OCI-LY3 (cell line): ENCODE measurements at regions not wholly inside any gene's neighbourhood (a gene's known extent, or its start where the extent isn't known, plus 50 kb on each side); places are given as distances from the start of the nearest gene placed in this dataset.

Experiments used
- H2AFZ ChIP-seq: fragments of 200-600, 300-600 bp; shearing (Covaris generic); 2 replicates; pipeline ENCODE4 v1.6.0; 2014; ENCODE audit warnings: antibody characterized with exemption, low read depth, low read length
- H3K27ac ChIP-seq: fragments of 200-600, 300-600 bp; sonication (generic); 2 replicates; pipeline ENCODE4 v1.5.1; 2014; ENCODE audit warnings: mild to moderate bottlenecking, low read length, moderate library complexity, mixed read lengths
- H3K27me3 ChIP-seq: fragments of 200-600, 300-600 bp; sonication (generic); 2 replicates; pipeline ENCODE4 v1.6.1; 2014; ENCODE audit warnings: low read depth, low read length, mixed read lengths
- H3K36me3 ChIP-seq: fragments of 200-600, 300-600 bp; sonication (generic); replicated peaks from 2 replicates; pipeline ENCODE3; 2014; ENCODE audit warnings: low read depth, low read length, mixed read lengths
- H3K4me1 ChIP-seq: fragments of 300-600, 200-600 bp; sonication (generic); 2 replicates; pipeline ENCODE4 v1.6.1; 2014; ENCODE audit warnings: low read length, mixed read lengths
- H3K4me2 ChIP-seq: fragments of 200-600, 300-600 bp; sonication (generic); 2 replicates; pipeline ENCODE4 v1.6.1; 2014; ENCODE audit warnings: low read length, mixed read lengths
- H3K4me3 ChIP-seq: fragments of 300-600, 200-600 bp; sonication (generic); 2 replicates; pipeline ENCODE4 v1.5.1; 2014; ENCODE audit warnings: antibody characterized with exemption, mild to moderate bottlenecking, low read length, moderate library complexity
- H3K79me2 ChIP-seq: fragments of 300-600, 200-600 bp; shearing (Covaris generic); 2 replicates; pipeline ENCODE4 v1.6.1; 2014; ENCODE audit warnings: mild to moderate bottlenecking, low read length, mixed read lengths
- H3K9ac ChIP-seq: fragments of 300-600, 200-600 bp; shearing (Covaris generic); 2 replicates; pipeline ENCODE4 v1.6.0; 2014; ENCODE audit warnings: mild to moderate bottlenecking, low read length, moderate library complexity
- H3K9me3 ChIP-seq: fragments of 200-600, 300-600 bp; shearing (Covaris generic); 2 replicates; pipeline ENCODE4 v1.6.1; 2014; ENCODE audit warnings: low read length, mixed read lengths; ENCODE audit not compliant: insufficient read depth
- H4K20me1 ChIP-seq: fragments of 200-600, 300-600 bp; sonication (generic); 2 replicates; pipeline ENCODE4 v1.6.1; 2016; ENCODE audit warnings: low read length, mixed read lengths; ENCODE audit not compliant: insufficient read depth
- CTCF ChIP-seq: fragments of 200-600, 300-600 bp; sonication (generic); IDR thresholded peaks from 2 replicates; pipeline ENCODE4 v1.5.1; 2014; ENCODE audit warnings: antibody characterized with exemption, low read length, low read depth
- EZH2phosphoT487 ChIP-seq: fragments of 200-600 bp; shearing (Covaris generic); IDR thresholded peaks from 2 replicates; pipeline ENCODE4 v1.6.1; 2018; ENCODE audit warnings: antibody characterized with exemption, mixed run types, low read depth

- no peaks in the 10 kb centered on the region for H3K4me1 ChIP-seq
- no peaks in the 10 kb centered on the region for H3K36me3 ChIP-seq
- H3K9me3 ChIP-seq: no peaks in the 10 kb centered on the region
- H3K4me3 ChIP-seq: no peak overlapping the region
- H4K20me1 ChIP-seq: no peaks in the 10 kb centered on the region
- H3K27me3 ChIP-seq: no peaks in the 10 kb centered on the region
- TF ChIP-seq CTCF: no peak
- no peak overlapping the region for H2AFZ ChIP-seq
- H3K9ac ChIP-seq: no peak overlapping the region
- H3K27ac ChIP-seq: no peak overlapping the region
- no peaks in the 10 kb centered on the region for H3K79me2 ChIP-seq
- no peak overlapping the region for H3K4me2 ChIP-seq
These were observed 119.6 kb upstream of the PTPRM start for GRCh38 chr18:7447318-7448028.

GRCh38 chr18:7452331-7452730, 114.8 kb upstream of the PTPRM start:
- Histone ChIP-seq H3K4me3 (no peak overlapping the region), H3K4me2 (no peak overlapping the region), H3K79me2 (no peaks in the 10 kb centered on the region), H3K9ac (no peak overlapping the region), H4K20me1 (no peaks in the 10 kb centered on the region), H3K36me3 (no peaks in the 10 kb centered on the region), H2AFZ (no peak overlapping the region), H3K4me1 (no peaks in the 10 kb centered on the region), H3K9me3 (no peaks in the 10 kb centered on the region), H3K27ac (no peak overlapping the region), H3K27me3 (no peaks in the 10 kb centered on the region)
- TF ChIP-seq EZH2phosphoT487: no peak
- TF ChIP-seq CTCF: peak; percentile 29; the same call in 1 of the 2 replicates

- Histone ChIP-seq H3K9ac (no peak overlapping the region), H3K4me1 (no peaks in the 10 kb centered on the region), H3K27me3 (no peaks in the 10 kb centered on the region), H3K36me3 (no peaks in the 10 kb centered on the region), H3K79me2 (no peaks in the 10 kb centered on the region), H3K27ac (no peak overlapping the region), H2AFZ (no peak overlapping the region), H4K20me1 (no peaks in the 10 kb centered on the region), H3K9me3 (no peaks in the 10 kb centered on the region), H3K4me2 (no peak overlapping the region), H3K4me3 (no peak overlapping the region)
- TF ChIP-seq CTCF (no peak), EZH2phosphoT487 (no peak)
These were observed 112.7 kb upstream of the PTPRM start for GRCh38 chr18:7454429-7454828.

- H3K36me3 ChIP-seq: no peaks in the 10 kb centered on the region
- no peaks in the 10 kb centered on the region for H3K9me3 ChIP-seq
- no peak overlapping the region for H3K4me2 ChIP-seq
These were observed 110.7 kb upstream of the PTPRM start for GRCh38 chr18:7456376-7456775.

More at GRCh38 chr18:7456376-7456775, 110.7 kb upstream of the PTPRM start:
- Histone ChIP-seq H3K27ac (no peak overlapping the region), H3K79me2 (no peaks in the 10 kb centered on the region), H4K20me1 (no peaks in the 10 kb centered on the region), H3K4me1 (no peaks in the 10 kb centered on the region), H3K27me3 (no peaks in the 10 kb centered on the region), H2AFZ (no peak overlapping the region), H3K9ac (no peak overlapping the region), H3K4me3 (no peak overlapping the region)
- TF ChIP-seq EZH2phosphoT487 (no peak), CTCF (no peak)
